ENCODE measurements at regions not wholly inside any gene's neighbourhood (a gene's known extent, or its start where the extent isn't known, plus 50 kb on each side); places are given as distances from the start of the nearest gene placed in this dataset.

DNA sequence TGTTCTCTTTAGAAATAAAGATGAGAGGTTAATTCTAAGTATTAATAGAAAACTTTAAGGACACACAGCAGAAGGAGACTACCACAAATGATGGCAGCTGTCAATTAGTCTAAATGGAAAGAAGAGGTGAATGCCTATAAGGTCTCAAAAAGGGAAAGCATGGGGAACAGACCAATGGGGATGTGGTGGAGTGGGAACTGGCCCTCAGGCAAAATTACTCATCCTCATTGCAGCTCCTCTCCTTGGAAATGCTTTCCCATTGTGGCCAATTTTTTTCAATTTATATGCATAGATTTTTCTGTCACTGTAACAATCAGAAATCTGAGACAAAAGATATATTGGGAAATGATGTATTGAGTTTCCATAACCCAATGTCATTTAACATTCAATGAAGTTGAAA lies 222.9 kb upstream of the DEFB112 start:
- intact Hi-C loops (cut with DNase I), result no loop called here
- H3K4me3 ChIP-seq, result no peak overlapping the region
- H3K9me3 ChIP-seq, result no peaks in the 10 kb centered on the region
- TF ChIP-seq, protein P1, sequence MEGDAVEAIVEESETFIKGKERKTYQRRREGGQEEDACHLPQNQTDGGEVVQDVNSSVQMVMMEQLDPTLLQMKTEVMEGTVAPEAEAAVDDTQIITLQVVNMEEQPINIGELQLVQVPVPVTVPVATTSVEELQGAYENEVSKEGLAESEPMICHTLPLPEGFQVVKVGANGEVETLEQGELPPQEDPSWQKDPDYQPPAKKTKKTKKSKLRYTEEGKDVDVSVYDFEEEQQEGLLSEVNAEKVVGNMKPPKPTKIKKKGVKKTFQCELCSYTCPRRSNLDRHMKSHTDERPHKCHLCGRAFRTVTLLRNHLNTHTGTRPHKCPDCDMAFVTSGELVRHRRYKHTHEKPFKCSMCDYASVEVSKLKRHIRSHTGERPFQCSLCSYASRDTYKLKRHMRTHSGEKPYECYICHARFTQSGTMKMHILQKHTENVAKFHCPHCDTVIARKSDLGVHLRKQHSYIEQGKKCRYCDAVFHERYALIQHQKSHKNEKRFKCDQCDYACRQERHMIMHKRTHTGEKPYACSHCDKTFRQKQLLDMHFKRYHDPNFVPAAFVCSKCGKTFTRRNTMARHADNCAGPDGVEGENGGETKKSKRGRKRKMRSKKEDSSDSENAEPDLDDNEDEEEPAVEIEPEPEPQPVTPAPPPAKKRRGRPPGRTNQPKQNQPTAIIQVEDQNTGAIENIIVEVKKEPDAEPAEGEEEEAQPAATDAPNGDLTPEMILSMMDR (IDR thresholded peaks at IDR 0.05), result no peak
- H3K4me1 ChIP-seq, result no peaks in the 10 kb centered on the region
- DNase-seq, result no peak
- ATAC-seq, result no peak
- H3K27ac ChIP-seq, result no peak overlapping the region
- no peaks in the 10 kb centered on the region for H3K36me3 ChIP-seq (replicated peaks in 1 of 2; ENCODE audit: insufficient read depth in 1 of 2, low read depth in 2 of 2)
- no peaks in the 10 kb centered on the region for H3K27me3 ChIP-seq

DNA sequence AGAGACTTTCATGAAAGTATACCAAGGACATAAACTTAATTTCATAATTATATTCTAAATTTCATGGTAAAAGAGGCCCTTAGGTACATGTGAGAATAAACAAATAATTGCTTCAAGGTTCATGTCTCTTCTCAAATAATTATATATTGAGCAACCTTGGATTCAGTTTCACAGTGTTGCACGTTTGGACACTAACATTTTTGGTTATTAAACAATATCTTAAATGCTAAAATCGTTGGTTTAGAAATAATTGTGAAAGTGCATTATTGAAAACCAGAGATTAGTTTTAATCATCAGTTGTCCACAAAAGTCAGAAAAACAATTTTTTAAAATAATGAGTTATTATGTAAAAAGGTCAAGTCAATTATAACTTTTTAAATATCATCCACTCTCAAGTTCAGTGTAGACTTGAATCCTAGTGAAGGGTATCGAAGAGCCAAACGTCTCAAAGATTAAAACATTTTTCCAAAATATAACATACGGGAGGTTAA lies 227.1 kb upstream of the DEFB112 start:
- H3K36me3 ChIP-seq (replicated peaks in 1 of 2; ENCODE audit: insufficient read depth in 1 of 2, low read depth in 2 of 2), result no peaks in the 10 kb centered on the region
- intact Hi-C loops (cut with DNase I), result no loop called here
- 42 to 46% methylated on average over 5 of the region's 5 CpGs for WGBS, 2 donors
- no peak overlapping the region for H3K27ac ChIP-seq
- TF ChIP-seq, protein P1 (IDR thresholded peaks at IDR 0.05), result no peak
- TF ChIP-seq POLR2A (IDR thresholded peaks at IDR 0.05), result no peak
- no peak overlapping the region for H3K4me3 ChIP-seq
- DNase-seq (no peak), ATAC-seq (no peak)
- H3K27me3 ChIP-seq, result no peaks in the 10 kb centered on the region
- H3K4me1 ChIP-seq, result no peaks in the 10 kb centered on the region
- no peaks in the 10 kb centered on the region for H3K9me3 ChIP-seq

DNA sequence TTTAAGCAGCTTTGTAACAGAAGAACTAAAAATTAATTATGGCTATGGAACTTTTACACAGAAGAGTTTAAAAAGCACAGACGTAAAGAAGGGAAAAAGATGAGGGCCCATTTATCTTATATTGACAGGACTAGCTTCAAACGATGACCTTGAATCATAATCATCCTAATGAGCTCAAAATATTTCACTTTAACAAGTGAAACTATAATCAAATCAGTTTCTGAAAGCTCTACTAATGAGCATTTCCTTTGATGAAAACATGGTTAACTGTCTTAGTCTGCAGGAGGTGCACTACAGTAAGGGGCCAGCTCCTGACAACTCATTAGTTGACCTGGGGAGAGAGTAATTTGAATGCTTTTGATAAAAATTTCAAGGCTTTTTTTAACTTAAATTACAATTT lies 228.0 kb upstream of the DEFB112 start:
- Histone ChIP-seq H3K27ac (no peak overlapping the region), H3K36me3 (replicated peaks in 1 of 2; ENCODE audit: insufficient read depth in 1 of 2, low read depth in 2 of 2) (no peaks in the 10 kb centered on the region), H3K4me1 (no peaks in the 10 kb centered on the region), H3K4me3 (no peak overlapping the region), H3K9me3 (no peaks in the 10 kb centered on the region), H3K27me3 (no peaks in the 10 kb centered on the region)
- WGBS, 2 donors, result 8 to 12% methylated on average over 2 of the region's 2 CpGs
- TF ChIP-seq, protein P1 (IDR thresholded peaks at IDR 0.05), result no peak
- TF ChIP-seq POLR2A (IDR thresholded peaks at IDR 0.05), result no peak
- no peak for ATAC-seq
- intact Hi-C loops (cut with DNase I), result no loop called here
- DNase-seq, result no peak

DNA sequence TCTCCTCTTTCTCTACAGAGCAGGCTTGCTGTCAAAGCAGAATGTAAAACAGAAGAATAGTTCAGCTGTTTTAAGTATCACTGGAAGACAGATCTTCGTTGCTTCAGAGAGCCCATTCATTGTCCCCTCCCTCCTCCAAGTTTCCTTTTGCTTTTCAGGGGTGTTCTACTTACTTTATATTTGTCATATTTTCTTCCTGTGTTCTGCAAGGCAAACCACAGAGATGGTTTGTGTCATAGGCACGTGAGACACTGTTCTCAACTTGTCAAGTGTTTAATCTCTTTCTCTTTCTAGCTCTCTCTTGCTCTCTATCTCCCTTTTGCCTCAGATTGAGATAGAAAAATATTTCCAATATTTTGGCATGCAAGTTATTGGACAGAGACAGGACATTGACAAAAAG lies 228.9 kb upstream of the DEFB112 start:
- H3K9me3 ChIP-seq, result no peaks in the 10 kb centered on the region
- H3K27me3 ChIP-seq, result no peaks in the 10 kb centered on the region
- H3K4me3 ChIP-seq, result no peak overlapping the region
- H3K36me3 ChIP-seq (replicated peaks in 1 of 2; ENCODE audit: insufficient read depth in 1 of 2, low read depth in 2 of 2), result no peaks in the 10 kb centered on the region
- intact Hi-C loops (cut with DNase I), result no loop called here
- H3K4me1 ChIP-seq, result no peaks in the 10 kb centered on the region
- no peak for ATAC-seq
- DNase-seq, result no peak
- H3K27ac ChIP-seq, result no peak overlapping the region
- no peak for TF ChIP-seq POLR2A (IDR thresholded peaks at IDR 0.05)
- TF ChIP-seq, protein P1 (IDR thresholded peaks at IDR 0.05), result no peak
- 17 to 36% methylated on average over 2 of the region's 2 CpGs for WGBS, 2 donors

DNA sequence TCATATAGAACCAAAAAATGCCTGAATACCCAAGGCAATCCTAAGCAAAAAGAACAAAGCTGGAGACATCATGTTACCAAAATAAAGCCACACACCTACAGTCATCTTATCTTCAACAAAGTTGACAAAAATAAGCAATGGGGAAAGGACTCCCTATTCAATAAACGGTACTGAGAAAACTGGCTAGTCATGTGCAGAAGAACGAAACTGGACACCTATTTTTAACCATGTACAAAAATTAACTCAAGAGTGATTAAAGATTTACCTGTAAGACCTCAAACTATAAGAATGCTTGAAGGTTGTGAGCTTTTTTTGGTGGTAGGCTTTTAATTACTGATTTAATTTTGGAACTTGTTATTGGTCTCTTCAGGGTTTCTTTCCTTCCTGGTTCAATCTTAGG lies 236.0 kb upstream of the DEFB112 start:
- no peak for DNase-seq
- ATAC-seq, result no peak
- no peaks in the 10 kb centered on the region for H3K9me3 ChIP-seq
- intact Hi-C loops (cut with DNase I), result no loop called here
- no peaks in the 10 kb centered on the region for H3K27me3 ChIP-seq
- no peak overlapping the region for H3K4me3 ChIP-seq
- TF ChIP-seq, protein P1 (IDR thresholded peaks at IDR 0.05), result no peak
- TF ChIP-seq POLR2A (IDR thresholded peaks at IDR 0.05), result no peak
- H3K4me1 ChIP-seq, result no peaks in the 10 kb centered on the region
- 13 to 26% methylated on average over 2 of the region's 2 CpGs for WGBS, 2 donors
- no peaks in the 10 kb centered on the region for H3K36me3 ChIP-seq (replicated peaks in 1 of 2; ENCODE audit: insufficient read depth in 1 of 2, low read depth in 2 of 2)
- no peak overlapping the region for H3K27ac ChIP-seq

Measured in body of pancreas (tissue), 4 donors.